HCT116 (cell line): ENCODE measurements at regions not wholly inside any gene's neighbourhood (a gene's known extent, or its start where the extent isn't known, plus 50 kb on each side); places are given as distances from the start of the nearest gene placed in this dataset.
"Not testable (repeated sequence)": the region's sequence is repeated elsewhere in the genome, so short reads cannot be mapped to it uniquely, and the experiment has no call there.

ENCODE experiments used
- POLR2A ChIP-seq: IDR thresholded peaks from 2 replicates; pipeline ENCODE4 v1.7.0; 2011; ENCODE audit warnings: borderline replicate concordance; ENCODE audit not compliant: insufficient read depth, insufficient read length; ENCODE audit errors: extremely low read depth
- TF ChIP-seq, protein P1 (sequence below): IDR thresholded peaks from 2 replicates; pipeline ENCODE4 v1.6.1; 2012; ENCODE audit warnings: low read depth

DNA sequence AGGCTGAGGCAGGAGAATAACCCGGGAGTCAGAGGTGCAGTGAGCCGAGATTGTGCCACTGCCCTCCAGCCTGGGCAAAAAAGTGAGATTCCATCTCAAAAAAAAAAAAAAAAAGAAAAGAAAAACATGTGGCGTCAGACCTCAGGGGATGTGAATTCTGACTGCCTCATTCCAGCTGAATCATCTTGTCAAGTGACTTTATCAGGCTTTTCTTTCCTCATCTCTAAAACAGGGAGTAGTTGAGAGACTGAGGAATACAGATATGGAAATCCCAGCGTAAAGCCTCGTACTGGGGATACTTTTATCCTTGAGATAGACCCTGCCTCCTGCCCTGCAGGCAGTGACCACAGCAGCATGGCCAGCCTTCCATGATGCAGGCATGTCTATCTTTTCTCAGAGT, 76.4 kb downstream of the PPIAL4A start:
- not testable (repeated sequence) for TF ChIP-seq POLR2A
- TF ChIP-seq, protein P1, sequence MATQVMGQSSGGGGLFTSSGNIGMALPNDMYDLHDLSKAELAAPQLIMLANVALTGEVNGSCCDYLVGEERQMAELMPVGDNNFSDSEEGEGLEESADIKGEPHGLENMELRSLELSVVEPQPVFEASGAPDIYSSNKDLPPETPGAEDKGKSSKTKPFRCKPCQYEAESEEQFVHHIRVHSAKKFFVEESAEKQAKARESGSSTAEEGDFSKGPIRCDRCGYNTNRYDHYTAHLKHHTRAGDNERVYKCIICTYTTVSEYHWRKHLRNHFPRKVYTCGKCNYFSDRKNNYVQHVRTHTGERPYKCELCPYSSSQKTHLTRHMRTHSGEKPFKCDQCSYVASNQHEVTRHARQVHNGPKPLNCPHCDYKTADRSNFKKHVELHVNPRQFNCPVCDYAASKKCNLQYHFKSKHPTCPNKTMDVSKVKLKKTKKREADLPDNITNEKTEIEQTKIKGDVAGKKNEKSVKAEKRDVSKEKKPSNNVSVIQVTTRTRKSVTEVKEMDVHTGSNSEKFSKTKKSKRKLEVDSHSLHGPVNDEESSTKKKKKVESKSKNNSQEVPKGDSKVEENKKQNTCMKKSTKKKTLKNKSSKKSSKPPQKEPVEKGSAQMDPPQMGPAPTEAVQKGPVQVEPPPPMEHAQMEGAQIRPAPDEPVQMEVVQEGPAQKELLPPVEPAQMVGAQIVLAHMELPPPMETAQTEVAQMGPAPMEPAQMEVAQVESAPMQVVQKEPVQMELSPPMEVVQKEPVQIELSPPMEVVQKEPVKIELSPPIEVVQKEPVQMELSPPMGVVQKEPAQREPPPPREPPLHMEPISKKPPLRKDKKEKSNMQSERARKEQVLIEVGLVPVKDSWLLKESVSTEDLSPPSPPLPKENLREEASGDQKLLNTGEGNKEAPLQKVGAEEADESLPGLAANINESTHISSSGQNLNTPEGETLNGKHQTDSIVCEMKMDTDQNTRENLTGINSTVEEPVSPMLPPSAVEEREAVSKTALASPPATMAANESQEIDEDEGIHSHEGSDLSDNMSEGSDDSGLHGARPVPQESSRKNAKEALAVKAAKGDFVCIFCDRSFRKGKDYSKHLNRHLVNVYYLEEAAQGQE: not testable (repeated sequence)
